VCaP (cell line): ENCODE measurements at regions not wholly inside any gene's neighbourhood (a gene's known extent, or its start where the extent isn't known, plus 50 kb on each side); places are given as distances from the start of the nearest gene placed in this dataset.
"Not testable (repeated sequence)": the region's sequence is repeated elsewhere in the genome, so short reads cannot be mapped to it uniquely, and the experiment has no call there.

Experiments
- H3K27ac ChIP-seq: fragments of 450-650 bp; 2 replicates; pipeline ENCODE4 v1.5.1; 2017
- CTCF ChIP-seq: fragments of 450-650 bp; conservative IDR thresholded peaks from 2 replicates; pipeline ENCODE4 v1.5.1; 2017; ENCODE audit warnings: mild to moderate bottlenecking, moderate library complexity

- no peak for TF ChIP-seq CTCF
- H3K27ac ChIP-seq, result no peak overlapping the region
Measured at GRCh38 chr3:20539666-20540065, 353.7 kb upstream of the SGO1 start.

GRCh38 chr3:20537234-20537633 lies 351.2 kb upstream of the SGO1 start:
- TF ChIP-seq CTCF, result no peak
- H3K27ac ChIP-seq, result no peak overlapping the region

DNA sequence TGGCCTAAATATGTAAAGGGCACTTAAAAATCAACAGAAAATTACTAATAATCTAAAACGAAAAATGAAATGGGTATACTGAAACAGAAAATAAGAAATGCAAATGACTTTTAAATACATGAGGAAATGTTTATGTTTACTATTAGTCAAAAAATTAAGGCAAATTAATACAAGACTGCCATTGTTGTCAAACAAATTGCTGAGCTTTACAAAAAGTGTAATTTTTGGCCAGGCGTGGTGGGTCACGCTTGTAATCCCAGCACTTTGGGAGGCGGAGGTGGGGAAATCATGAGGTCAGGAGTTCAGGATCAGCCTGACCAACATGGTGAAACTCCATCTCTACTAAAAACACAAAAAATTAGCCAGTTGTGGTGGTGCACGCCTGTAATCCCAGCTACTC lies 343.9 kb upstream of the SGO1 start:
- no peak overlapping the region for H3K27ac ChIP-seq
- no peak for TF ChIP-seq CTCF

- no peak for TF ChIP-seq CTCF
- no peak overlapping the region for H3K27ac ChIP-seq
Measured at GRCh38 chr3:20528180-20528770, 342.3 kb upstream of the SGO1 start.

GRCh38 chr3:20527368-20527767 lies 341.4 kb upstream of the SGO1 start:
- no peak for TF ChIP-seq CTCF
- no peak overlapping the region for H3K27ac ChIP-seq

GRCh38 chr3:20524328-20524727 lies 338.3 kb upstream of the SGO1 start:
- H3K27ac ChIP-seq, result no peak overlapping the region
- no peak for TF ChIP-seq CTCF

DNA sequence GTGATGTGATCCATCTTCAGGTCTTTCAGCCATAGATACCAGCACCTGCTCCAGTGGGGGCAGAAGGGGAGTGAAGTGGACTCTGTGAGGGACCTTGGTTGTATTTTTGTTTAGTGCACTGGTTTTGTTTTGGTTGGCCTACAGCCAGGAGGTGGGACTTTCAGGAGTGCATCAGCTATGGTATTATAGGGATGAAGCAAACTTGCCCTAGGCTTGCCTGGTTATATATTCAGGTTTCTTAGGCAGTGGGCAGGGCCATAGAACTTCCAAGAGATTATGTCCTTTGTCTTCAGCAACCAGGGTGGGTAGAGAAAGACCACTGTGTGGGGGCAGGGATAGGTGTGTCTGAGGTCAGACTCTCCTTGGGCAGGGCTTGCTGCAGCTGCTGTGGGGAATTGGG lies 337.3 kb upstream of the SGO1 start:
- no peak for TF ChIP-seq CTCF
- no peak overlapping the region for H3K27ac ChIP-seq

GRCh38 chr3:20517316-20517715 lies 331.3 kb upstream of the SGO1 start:
- not testable (repeated sequence) for H3K27ac ChIP-seq
